Progenitor cell of endocrine pancreas (in vitro differentiated cells): ENCODE measurements at regions not wholly inside any gene's neighbourhood (a gene's known extent, or its start where the extent isn't known, plus 50 kb on each side); places are given as distances from the start of the nearest gene placed in this dataset.

ENCODE experiments used
- DNase-seq: peaks from one replicate; pipeline ENCODE4 v3.0.0; 2021; ENCODE audit warnings: low spot score; ENCODE audit not compliant: unreplicated experiment
- H3K27ac Mint-ChIP-seq: 2 replicates; pipeline ENCODE4 v1.8.0; 2021; ENCODE audit warnings: mild to moderate bottlenecking, moderate library complexity, mixed read lengths
- H3K27me3 Mint-ChIP-seq: 2 replicates; pipeline ENCODE4 v1.8.0; 2021; ENCODE audit warnings: mixed read lengths
- H3K36me3 Mint-ChIP-seq: 2 replicates; pipeline ENCODE4 v1.8.0; 2022; ENCODE audit warnings: mixed read lengths; ENCODE audit not compliant: insufficient read depth
- H3K4me1 Mint-ChIP-seq: 2 replicates; pipeline ENCODE4 v1.8.0; 2021; ENCODE audit warnings: low read depth, mixed read lengths
- H3K4me3 Mint-ChIP-seq: 2 replicates; pipeline ENCODE4 v1.8.0; 2021; ENCODE audit warnings: low read depth, mild to moderate bottlenecking, moderate library complexity, mixed read lengths
- H3K9me3 Mint-ChIP-seq: 2 replicates; pipeline ENCODE4 v1.8.0; 2021; ENCODE audit warnings: low read depth, mixed read lengths
- CTCF ChIP-seq: fragments of 200-600 bp; sonication (generic); IDR thresholded peaks from one replicate; pipeline ENCODE4 v1.5.0; 2021; ENCODE audit warnings: antibody characterized with exemption, mild to moderate bottlenecking; ENCODE audit not compliant: unreplicated experiment

- Mint-ChIP-seq H3K27me3 (peaks cover 41% of the 10 kb centered on the region), H3K27ac (no peak overlapping the region), H3K4me1 (peaks cover 20% of the 10 kb centered on the region), H3K4me3 (no peak overlapping the region), H3K9me3 (no peaks in the 10 kb centered on the region), H3K36me3 (no peaks in the 10 kb centered on the region)
- DNase-seq: no peak
- no peak for TF ChIP-seq CTCF
Measured at GRCh38 chr10:131747791-131748190, 153.0 kb upstream of the PPP2R2D start.

DNA sequence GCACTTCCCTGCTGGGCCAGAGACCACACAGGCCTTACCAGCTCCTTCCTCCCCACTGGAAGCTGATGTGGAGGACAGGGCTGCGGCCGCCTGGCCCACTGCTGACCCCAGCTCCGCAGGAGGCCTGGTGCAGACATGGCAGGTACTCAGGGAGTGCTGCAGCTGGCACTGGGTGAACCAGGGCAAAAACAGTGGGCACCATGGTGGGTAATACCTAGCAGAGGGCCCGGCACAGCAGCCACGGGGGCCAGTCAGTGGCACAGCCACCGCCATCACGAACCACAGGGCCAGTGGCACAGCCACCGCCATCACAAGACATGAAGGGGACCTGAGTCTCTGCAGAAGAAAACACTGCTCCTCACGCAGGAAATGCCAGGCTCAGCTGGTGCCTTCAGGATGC is 152.6 kb upstream of the PPP2R2D start:
- no peak for DNase-seq
- no peak for TF ChIP-seq CTCF
- H3K27me3 Mint-ChIP-seq: peaks cover 42% of the 10 kb centered on the region
- H3K4me3 Mint-ChIP-seq: no peak overlapping the region
- H3K36me3 Mint-ChIP-seq: no peaks in the 10 kb centered on the region
- peaks cover 20% of the 10 kb centered on the region for H3K4me1 Mint-ChIP-seq
- no peaks in the 10 kb centered on the region for H3K9me3 Mint-ChIP-seq
- H3K27ac Mint-ChIP-seq: no peak overlapping the region

DNA sequence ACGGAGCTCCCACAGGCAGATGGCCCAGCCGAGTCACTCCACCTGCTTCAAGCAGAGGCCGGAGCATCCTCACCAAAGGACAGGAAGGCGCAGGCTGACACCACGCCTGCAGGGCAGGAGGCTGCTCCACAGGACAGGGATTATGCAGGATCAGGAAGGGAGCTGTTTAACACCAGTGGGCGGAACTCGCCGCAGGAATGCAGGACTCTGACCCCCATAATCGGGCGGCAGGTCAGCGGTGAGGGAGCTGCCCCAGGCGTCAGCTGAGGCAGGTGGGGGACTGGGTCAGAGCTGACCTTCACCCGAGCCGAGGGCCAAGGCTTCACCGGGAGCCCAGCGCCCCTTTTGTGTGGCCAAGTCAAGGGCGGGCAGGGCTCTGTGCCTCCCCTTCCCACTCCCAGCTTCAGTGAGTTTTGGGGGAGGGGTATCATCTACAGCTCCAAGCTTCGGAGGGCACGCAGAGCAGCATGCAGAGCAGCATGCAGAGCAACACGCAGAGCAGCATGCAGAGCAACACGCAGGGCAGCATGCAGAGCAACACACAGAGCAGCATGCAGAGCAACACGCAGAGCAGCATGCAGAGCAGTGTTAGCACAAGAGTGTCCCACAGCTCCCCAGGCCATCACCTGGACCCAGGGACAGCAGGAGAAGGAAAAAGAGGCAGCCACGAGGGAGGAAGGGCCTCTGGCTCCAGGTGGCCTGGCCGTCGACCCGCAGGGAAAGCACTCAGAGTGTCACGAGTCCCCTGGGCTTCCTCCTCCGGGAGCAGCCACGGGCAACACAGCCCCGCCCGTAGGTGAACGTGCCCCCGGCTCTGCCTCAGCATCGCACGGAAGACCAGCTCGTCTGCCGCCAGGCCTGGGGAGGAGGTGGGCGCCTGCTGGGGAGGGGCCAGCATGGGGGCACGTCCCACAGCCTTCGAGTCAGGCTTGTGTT is 151.7 kb upstream of the PPP2R2D start:
- DNase-seq: no peak
- no peak for TF ChIP-seq CTCF
- H3K9me3 Mint-ChIP-seq: no peaks in the 10 kb centered on the region

DNA sequence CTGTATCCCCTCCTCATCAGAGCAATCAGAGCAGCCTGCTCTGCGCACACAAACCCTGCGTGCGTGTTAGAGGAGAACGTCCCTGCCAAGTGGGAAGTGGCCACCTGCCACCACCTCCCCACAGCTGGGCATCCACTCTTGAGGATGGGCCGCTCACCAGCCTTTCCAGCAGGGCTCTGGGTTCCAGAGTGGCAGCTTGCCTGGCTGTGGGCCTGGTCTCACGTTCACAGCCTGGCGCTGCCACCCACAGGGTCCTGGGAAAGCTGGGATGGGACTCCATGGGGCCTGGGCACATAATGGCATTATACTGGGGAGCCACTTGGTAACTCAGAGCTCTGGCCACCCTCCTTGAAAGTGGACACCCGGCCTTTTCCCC is 151.1 kb upstream of the PPP2R2D start:
- no peaks in the 10 kb centered on the region for H3K9me3 Mint-ChIP-seq
- no peaks in the 10 kb centered on the region for H3K36me3 Mint-ChIP-seq
- H3K4me1 Mint-ChIP-seq: peaks cover 18% of the 10 kb centered on the region
- H3K27ac Mint-ChIP-seq: no peak overlapping the region
- H3K4me3 Mint-ChIP-seq: no peak overlapping the region
- peaks cover 34% of the 10 kb centered on the region for H3K27me3 Mint-ChIP-seq
- no peak for DNase-seq
- TF ChIP-seq CTCF: no peak

More for the DNA sequence above, 151.7 kb upstream of the PPP2R2D start:
- Mint-ChIP-seq H3K27me3 (peaks cover 40% of the 10 kb centered on the region), H3K36me3 (no peaks in the 10 kb centered on the region), H3K27ac (no peak overlapping the region), H3K4me1 (peaks cover 20% of the 10 kb centered on the region), H3K4me3 (no peak overlapping the region)

DNA sequence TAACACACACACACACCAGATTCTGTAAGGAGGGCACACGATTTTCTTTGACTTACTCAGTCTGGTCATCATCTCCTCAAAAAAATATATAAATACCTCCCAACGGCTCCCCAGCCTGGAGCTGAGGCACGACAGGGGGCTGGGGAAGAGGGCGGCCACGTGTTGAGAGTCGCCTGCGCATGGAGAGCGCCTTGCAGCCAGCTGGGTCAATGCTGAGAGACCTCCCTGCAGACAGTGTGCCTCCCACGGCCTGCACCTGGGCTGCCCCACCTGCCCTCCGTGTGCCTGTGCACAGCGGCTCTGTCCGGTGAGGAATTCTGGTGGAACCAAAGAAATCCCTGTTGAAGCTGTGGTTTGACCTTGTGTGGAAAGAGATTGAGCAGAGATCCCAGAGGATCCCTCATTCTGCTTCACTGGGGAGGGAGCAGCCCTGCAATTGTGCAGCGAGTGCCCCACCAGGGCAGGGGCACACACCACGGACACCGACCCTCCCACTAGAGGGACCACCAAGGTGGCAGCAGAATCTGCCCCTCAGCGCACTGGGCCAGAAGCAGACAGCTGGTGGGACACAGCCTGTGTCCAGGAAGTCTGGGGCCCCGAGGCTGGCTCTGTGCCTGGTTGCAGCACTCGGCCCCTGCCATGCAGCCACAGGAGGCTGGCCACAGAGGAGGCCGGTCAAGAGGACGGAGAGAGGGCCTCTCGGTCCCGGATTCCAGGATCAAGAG is 150.5 kb upstream of the PPP2R2D start:
- TF ChIP-seq CTCF: no peak
- Mint-ChIP-seq H3K4me3 (no peak overlapping the region), H3K9me3 (no peaks in the 10 kb centered on the region), H3K27me3 (peaks cover 28% of the 10 kb centered on the region), H3K36me3 (no peaks in the 10 kb centered on the region), H3K27ac (no peak overlapping the region), H3K4me1 (peaks cover 21% of the 10 kb centered on the region)
- DNase-seq: no peak
